BJ (cell line): ENCODE measurements at regions not wholly inside any gene's neighbourhood (a gene's known extent, or its start where the extent isn't known, plus 50 kb on each side); places are given as distances from the start of the nearest gene placed in this dataset.

ENCODE experiments used
- CTCF ChIA-PET: fragments of 350-600 bp; formaldehyde crosslinking; extraction: SDS; loops from one replicate; lab custom pipeline; 2021; ENCODE audit warnings: antibody characterized with exemption, inconsistent platforms; lab: Yijun Ruan, JAX
- POLR2A ChIA-PET: fragments of 300-600 bp; sonication (Branson Sonifier 250); formaldehyde crosslinking; extraction: SDS; loops from one replicate; lab custom pipeline; 2021; ENCODE audit warnings: antibody characterized with exemption; lab: Charles Lee
- DNase-seq: peaks from one replicate; pipeline ENCODE4 v3.0.0-alpha.2; 2011; ENCODE audit warnings: low read depth
- H3K27me3 ChIP-seq: 2 replicates; pipeline ENCODE4 v1.6.0; 2011; ENCODE audit warnings: low read length; ENCODE audit not compliant: control insufficient read depth, insufficient read depth
- H3K36me3 ChIP-seq: 2 replicates; pipeline ENCODE4 v1.5.1; 2011; ENCODE audit warnings: low read length; ENCODE audit not compliant: control insufficient read depth, insufficient read depth
- H3K4me3 ChIP-seq: 2 replicates; pipeline ENCODE4 v1.5.1; 2011; ENCODE audit warnings: low read depth, mild to moderate bottlenecking, control low read depth, low read length
- TF ChIP-seq, protein P1 (sequence below): IDR thresholded peaks from 2 replicates; pipeline ENCODE4 v1.5.1; 2011; ENCODE audit warnings: low read depth, mild to moderate bottlenecking, control low read depth, inconsistent platforms, low read length, moderate library complexity; ENCODE audit not compliant: insufficient read depth

DNA sequence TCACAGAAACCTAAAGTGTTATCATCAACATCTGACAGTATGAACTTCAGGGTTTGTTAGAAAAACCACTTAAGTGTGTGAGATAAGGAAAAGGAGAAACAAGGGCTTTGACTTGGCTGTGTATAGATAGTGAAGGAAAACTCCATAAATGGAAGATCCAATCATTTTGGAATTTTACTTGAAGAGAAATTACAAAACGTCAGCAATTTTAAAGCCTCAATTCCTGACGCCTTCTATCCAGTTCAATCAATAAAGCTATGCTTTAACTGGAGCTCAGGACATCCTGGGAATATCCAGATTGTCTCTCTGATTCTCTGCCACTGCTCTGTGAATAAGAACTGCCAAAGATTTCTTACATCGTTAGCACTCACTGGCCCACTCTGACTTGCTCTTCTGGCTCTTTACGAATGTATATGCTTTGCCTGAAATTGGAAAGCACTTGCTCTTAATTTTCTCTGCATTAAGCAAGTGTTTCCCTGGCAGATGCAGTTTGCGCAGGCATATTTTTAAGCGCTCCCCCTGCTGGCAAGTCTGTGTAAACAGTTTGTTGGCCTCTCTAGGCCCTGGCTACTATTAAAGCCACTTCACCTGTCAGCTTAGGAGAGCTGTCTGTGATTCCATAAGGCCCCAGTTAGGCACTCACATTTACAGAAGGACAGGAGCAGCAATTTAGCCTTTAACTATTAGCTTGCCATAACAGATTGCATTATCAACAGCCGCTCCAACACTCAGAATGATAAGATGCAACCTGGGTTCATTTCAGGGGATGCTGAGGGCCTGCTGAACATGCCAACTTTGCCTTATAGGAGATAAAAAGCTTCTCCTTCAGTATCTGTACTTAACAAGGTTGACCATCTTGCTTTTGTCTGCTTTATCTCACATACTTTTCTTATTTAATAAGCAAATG lies 251.4 kb upstream of the DDX53 start:
- no peak for DNase-seq
- CTCF ChIA-PET = interaction anchor here (1.0 to 1.9 kb wide), 12 partner anchors 9 to 763 kb away, joined by 3 to 18 read pairs (median 5); no protein-coding TSS in a partner anchor
- Histone ChIP-seq H3K36me3 (no peaks in the 10 kb centered on the region), H3K4me3 (no peak overlapping the region), H3K27me3 (no peaks in the 10 kb centered on the region)
- POLR2A ChIA-PET = no interaction called here
- TF ChIP-seq, protein P1, sequence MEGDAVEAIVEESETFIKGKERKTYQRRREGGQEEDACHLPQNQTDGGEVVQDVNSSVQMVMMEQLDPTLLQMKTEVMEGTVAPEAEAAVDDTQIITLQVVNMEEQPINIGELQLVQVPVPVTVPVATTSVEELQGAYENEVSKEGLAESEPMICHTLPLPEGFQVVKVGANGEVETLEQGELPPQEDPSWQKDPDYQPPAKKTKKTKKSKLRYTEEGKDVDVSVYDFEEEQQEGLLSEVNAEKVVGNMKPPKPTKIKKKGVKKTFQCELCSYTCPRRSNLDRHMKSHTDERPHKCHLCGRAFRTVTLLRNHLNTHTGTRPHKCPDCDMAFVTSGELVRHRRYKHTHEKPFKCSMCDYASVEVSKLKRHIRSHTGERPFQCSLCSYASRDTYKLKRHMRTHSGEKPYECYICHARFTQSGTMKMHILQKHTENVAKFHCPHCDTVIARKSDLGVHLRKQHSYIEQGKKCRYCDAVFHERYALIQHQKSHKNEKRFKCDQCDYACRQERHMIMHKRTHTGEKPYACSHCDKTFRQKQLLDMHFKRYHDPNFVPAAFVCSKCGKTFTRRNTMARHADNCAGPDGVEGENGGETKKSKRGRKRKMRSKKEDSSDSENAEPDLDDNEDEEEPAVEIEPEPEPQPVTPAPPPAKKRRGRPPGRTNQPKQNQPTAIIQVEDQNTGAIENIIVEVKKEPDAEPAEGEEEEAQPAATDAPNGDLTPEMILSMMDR = peak; percentile 70

DNA sequence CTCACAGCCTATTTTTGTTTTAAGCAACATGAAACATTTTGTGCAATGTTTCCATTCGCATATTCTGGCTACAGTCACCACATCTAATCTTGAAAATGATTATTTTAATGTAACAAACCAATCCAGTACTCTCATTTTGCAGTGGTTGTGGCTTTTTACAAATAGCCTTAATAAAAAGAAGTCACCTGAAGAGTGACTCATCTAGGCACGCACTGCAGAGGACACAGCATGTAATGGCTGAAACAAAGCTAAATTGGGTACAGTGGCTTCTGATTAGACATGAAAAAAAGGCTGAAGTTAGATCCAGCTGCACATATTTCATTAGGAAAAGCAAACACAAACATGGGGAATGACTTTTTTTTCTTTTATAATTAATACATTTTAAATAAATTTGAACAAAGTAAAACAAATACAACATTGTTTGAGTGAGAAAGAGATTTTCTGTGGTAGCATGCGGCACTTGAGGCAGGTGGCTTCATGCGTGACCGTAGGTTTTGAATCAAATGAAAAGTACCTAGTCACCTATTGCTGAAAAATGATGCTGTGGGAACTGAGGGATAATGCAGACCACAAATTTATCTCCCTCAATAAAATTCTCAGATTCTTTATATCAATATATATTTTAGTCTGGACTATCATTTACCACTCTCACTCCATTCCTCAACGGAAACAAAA lies 240.8 kb upstream of the DDX53 start:
- ChIA-PET POLR2A (no interaction called here), CTCF (no interaction called here)
- Histone ChIP-seq H3K36me3 (no peaks in the 10 kb centered on the region), H3K27me3 (no peaks in the 10 kb centered on the region), H3K4me3 (no peak overlapping the region)
- DNase-seq = no peak
- TF ChIP-seq, protein P1 = no peak

DNA sequence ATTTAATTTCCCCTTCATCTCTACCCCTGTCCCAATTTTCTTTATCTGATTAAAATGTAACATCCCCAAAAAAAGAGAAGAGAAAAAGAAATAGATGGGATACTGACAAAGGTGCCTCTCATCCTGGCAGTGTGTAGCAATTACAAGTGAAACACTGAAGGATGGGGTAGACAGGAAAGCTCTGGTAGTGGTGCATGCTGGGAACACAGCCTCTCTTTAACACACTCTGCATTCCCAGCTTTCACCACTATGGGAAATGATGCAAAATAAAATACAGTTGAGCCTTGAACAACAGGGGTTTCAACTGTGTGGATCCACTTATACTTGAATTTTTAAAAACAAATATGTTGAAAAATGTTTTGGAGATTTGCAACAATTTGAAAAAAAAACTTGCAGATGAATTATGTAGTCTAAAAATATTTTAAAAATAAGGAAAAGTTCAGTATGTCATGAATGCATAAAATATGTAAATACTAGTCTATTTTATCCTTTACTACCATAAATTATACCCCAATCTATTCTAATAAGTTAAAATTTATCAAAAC lies 239.2 kb upstream of the DDX53 start:
- CTCF ChIA-PET = no interaction called here
- H3K27me3 ChIP-seq = no peaks in the 10 kb centered on the region
- POLR2A ChIA-PET = no interaction called here
- no peaks in the 10 kb centered on the region for H3K36me3 ChIP-seq
- DNase-seq = no peak
- TF ChIP-seq, protein P1 = no peak
- H3K4me3 ChIP-seq = no peak overlapping the region

DNA sequence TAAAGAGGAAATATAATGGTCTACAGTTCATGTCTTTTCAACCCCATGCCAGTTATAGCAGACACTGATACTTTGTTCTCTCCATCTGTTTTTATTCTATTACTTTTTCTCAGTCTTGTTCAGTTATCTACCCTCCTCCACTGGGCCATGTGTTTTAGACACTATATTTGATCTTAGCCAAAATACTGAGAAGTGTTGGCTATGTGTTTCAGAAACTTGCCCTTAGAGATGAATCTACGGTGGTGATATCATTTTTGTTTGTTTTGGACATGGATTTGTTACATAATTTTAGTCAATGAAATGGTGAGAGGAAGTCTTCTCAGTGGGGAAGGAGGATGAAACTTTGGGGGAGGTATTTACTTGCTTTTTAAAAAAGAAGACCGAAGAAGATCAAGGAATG lies 211.5 kb upstream of the DDX53 start:
- no peaks in the 10 kb centered on the region for H3K36me3 ChIP-seq
- CTCF ChIA-PET = no interaction called here
- no peak overlapping the region for H3K4me3 ChIP-seq
- H3K27me3 ChIP-seq = no peaks in the 10 kb centered on the region
- TF ChIP-seq, protein P1 = no peak
- no peak for DNase-seq
- POLR2A ChIA-PET = no interaction called here

DNA sequence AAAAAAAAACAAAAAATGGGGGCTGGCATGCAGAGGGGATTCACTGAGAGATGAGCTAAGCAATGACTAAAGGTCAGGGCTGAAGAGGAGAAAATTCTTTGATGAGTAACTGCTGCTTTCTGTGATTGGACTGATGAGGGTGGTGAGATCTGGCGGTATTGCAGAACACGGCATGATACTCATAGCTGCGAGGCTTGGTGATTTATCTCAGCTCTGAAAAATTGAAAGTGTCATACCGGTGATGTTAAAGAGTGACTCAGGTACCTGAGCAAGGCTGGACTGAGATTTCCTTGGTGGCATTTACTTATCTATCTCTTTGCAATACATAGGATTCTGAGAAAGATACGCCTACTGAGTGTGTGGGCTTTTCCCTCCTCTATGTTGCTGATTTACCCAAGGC lies 204.1 kb upstream of the DDX53 start:
- CTCF ChIA-PET = no interaction called here
- POLR2A ChIA-PET = no interaction called here

More for the DNA sequence above, 204.1 kb upstream of the DDX53 start:
- H3K27me3 ChIP-seq = no peaks in the 10 kb centered on the region
- no peaks in the 10 kb centered on the region for H3K36me3 ChIP-seq
- DNase-seq = no peak
- TF ChIP-seq, protein P1 = no peak
- H3K4me3 ChIP-seq = no peak overlapping the region
